H1 (cell line): ENCODE measurements at regions not wholly inside any gene's neighbourhood (a gene's known extent, or its start where the extent isn't known, plus 50 kb on each side); places are given as distances from the start of the nearest gene placed in this dataset.

Experiments used
- CHD1 ChIP-seq: IDR thresholded peaks from 2 replicates; pipeline ENCODE4 v1.6.1; 2012; ENCODE audit warnings: low read depth, low read length, improper control_type of control experiment
- SP1 ChIP-seq: IDR thresholded peaks from 2 replicates; pipeline ENCODE4 v1.6.1; 2011; ENCODE audit warnings: low read depth, low read length

- TF ChIP-seq CHD1 (no peak), SP1 (no peak)
- TF ChIP-seq, all 59 proteins: peak for 0
Observed at GRCh38 chr2:226399006-226399405, 400.6 kb downstream of the IRS1 start (continued).
